HepG2 (cell line): ENCODE measurements at regions not wholly inside any gene's neighbourhood (a gene's known extent, or its start where the extent isn't known, plus 50 kb on each side); places are given as distances from the start of the nearest gene placed in this dataset.

Experiments used
- ATAC-seq: fragments of 200-7000 bp; cut with Tn5 transposase; 3 replicates; pipeline ENCODE4 v1.9.1; 2020; ENCODE audit warnings: mild to moderate bottlenecking, moderate library complexity
- BruUV-seq: library from RNA; stranded (reverse); fragments of 400-500 nt; replicated peaks from 2 replicates; lab custom pipeline; 2021; lab: Mats Ljungman, UMichigan
- CTCF ChIA-PET: fragments of 300-600 bp; formaldehyde crosslinking; extraction: SDS; loops from one replicate; lab custom pipeline; 2021; ENCODE audit warnings: low total read pairs, inconsistent platforms, low intra/inter-chr PET ratio; lab: Yijun Ruan, JAX
- POLR2A ChIA-PET: fragments of 350-600 bp; sonication (Branson Sonifier 250); formaldehyde crosslinking; loops from one replicate; lab custom pipeline; 2020; ENCODE audit warnings: antibody characterized with exemption, inconsistent platforms; lab: Yijun Ruan, JAX
- DNase-seq: peaks from one replicate; pipeline ENCODE4 v3.0.0-alpha.2; 2015; ENCODE audit warnings: low spot score
- FAIRE-seq: peaks from 3 replicates; lab custom pipeline; 2011; peaks lifted over from hg19 to GRCh38; lab: Jason Lieb, UNC
- H2AFZ ChIP-seq: one replicate; pipeline ENCODE4 v1.6.1; 2011; ENCODE audit warnings: low read length, inconsistent platforms
- H3K27ac ChIP-seq: fragments of 300-600 bp; 3 replicates; pipeline ENCODE4 v1.8.0; 2011; ENCODE audit warnings: mixed run types, mild to moderate bottlenecking, mixed read lengths, low read length, inconsistent platforms; ENCODE audit not compliant: insufficient read depth; ENCODE audit errors: extremely low read length
- H3K27me3 ChIP-seq, 2 experiments: fragments of 200-600 bp in 1 of 2; 2 replicates in 1 of 2; 3 replicates in 1 of 2; pipeline versions ENCODE4 v1.6.0 to v1.8.0; 2011; ENCODE audit warnings: low read length in 2 of 2, mild to moderate bottlenecking in 2 of 2, moderate library complexity in 2 of 2, inconsistent platforms in 1 of 2; ENCODE audit not compliant: insufficient read depth in 2 of 2, control insufficient read depth in 1 of 2
- H3K36me3 ChIP-seq, 2 experiments: fragments of 200-600 bp in 1 of 2; replicated peaks in 1 of 2; 2 replicates in 1 of 2; 3 replicates in 1 of 2; pipeline versions ENCODE4 v1.5.1 to v1.8.0; 2011; ENCODE audit warnings: low read length in 2 of 2, inconsistent platforms in 1 of 2; ENCODE audit not compliant: insufficient read depth in 2 of 2, control insufficient read depth in 1 of 2
- H3K4me1 ChIP-seq: 2 replicates; pipeline ENCODE4 v1.5.1; 2012; ENCODE audit warnings: low read length, inconsistent platforms; ENCODE audit not compliant: insufficient read depth
- H3K4me2 ChIP-seq: 2 replicates; pipeline ENCODE4 v1.6.0; 2011; ENCODE audit warnings: low read depth, low read length, inconsistent platforms
- H3K4me3 ChIP-seq, 3 experiments: fragments of 200-600 bp in 1 of 3; sonication (generic), shearing (Covaris generic) in 1 of 3; replicated peaks in 1 of 3; 2 replicates each; pipeline ENCODE4 v1.5.1; 2011 to 2016; ENCODE audit warnings: low read length in 3 of 3, inconsistent platforms in 2 of 3, low read depth in 2 of 3, mild to moderate bottlenecking in 2 of 3, control low read depth in 1 of 3, mixed read lengths in 1 of 3; ENCODE audit not compliant: insufficient read depth in 1 of 3
- H3K79me2 ChIP-seq: one replicate; pipeline ENCODE4 v1.6.1; 2011; ENCODE audit warnings: low read length, inconsistent platforms; ENCODE audit not compliant: insufficient read depth
- H3K9ac ChIP-seq: 2 replicates; pipeline ENCODE4 v1.6.0; 2011; ENCODE audit warnings: mild to moderate bottlenecking, low read depth, low read length, inconsistent platforms; ENCODE audit not compliant: insufficient read depth
- H3K9me3 ChIP-seq: 2 replicates; pipeline ENCODE4 v1.5.1; 2012; ENCODE audit warnings: mild to moderate bottlenecking, low read length
- H4K20me1 ChIP-seq: 2 replicates; pipeline ENCODE4 v1.6.0; 2011; ENCODE audit warnings: inconsistent platforms, mild to moderate bottlenecking, low read length, moderate library complexity; ENCODE audit not compliant: insufficient read depth
- CHD2 ChIP-seq: IDR thresholded peaks from 2 replicates; pipeline ENCODE4 v1.6.1; 2011; ENCODE audit warnings: low read depth, low read length, improper control_type of control experiment
- HDAC6 ChIP-seq: fragments of 200-600 bp; sonication (generic); IDR thresholded peaks from 2 replicates; pipeline ENCODE4 v1.7.0; 2017; ENCODE audit warnings: mild to moderate bottlenecking, antibody characterized with exemption, low read length, low read depth
- MEF2D ChIP-seq: sonication (generic); formaldehyde crosslinking; IDR thresholded peaks from 2 replicates; pipeline ENCODE4 v1.5.1; 2020; ENCODE audit warnings: mild to moderate bottlenecking, missing genetic modification reagents
- PHF21A ChIP-seq: sonication (generic); formaldehyde crosslinking; IDR thresholded peaks from 2 replicates; pipeline ENCODE4 v1.5.0; 2020; ENCODE audit warnings: mild to moderate bottlenecking, missing genetic modification reagents
- TCF7 ChIP-seq: sonication (generic); IDR thresholded peaks from 2 replicates; pipeline ENCODE4 v1.6.1; 2016; ENCODE audit warnings: antibody characterized with exemption, low read depth
- ZBTB42 ChIP-seq: sonication (generic); formaldehyde crosslinking; IDR thresholded peaks from 2 replicates; pipeline ENCODE4 v1.5.0; 2020; ENCODE audit warnings: mild to moderate bottlenecking, missing genetic modification reagents
- ZC3H4 ChIP-seq: sonication (generic); formaldehyde crosslinking; IDR thresholded peaks from 2 replicates; pipeline ENCODE4 v1.4.0; 2020; ENCODE audit warnings: missing genetic modification reagents, borderline replicate concordance
- ZNF282 ChIP-seq: fragments of 450-650 bp; IDR thresholded peaks from 2 replicates; pipeline ENCODE4 v1.6.1; 2018; ENCODE audit not compliant: partially characterized antibody
- ZNF510 ChIP-seq: sonication (generic); formaldehyde crosslinking; IDR thresholded peaks from 2 replicates; pipeline ENCODE4 v1.4.0; 2020; ENCODE audit warnings: low read depth, mild to moderate bottlenecking, missing genetic modification reagents
- ZNF549 ChIP-seq: sonication (generic); formaldehyde crosslinking; IDR thresholded peaks from 2 replicates; pipeline ENCODE4 v1.5.0; 2020; ENCODE audit warnings: missing genetic modification reagents
- ZNF777 ChIP-seq: sonication (generic); formaldehyde crosslinking; IDR thresholded peaks from 2 replicates; pipeline ENCODE4 v1.4.0; 2020; ENCODE audit warnings: missing genetic modification reagents
- WGBS: methylation state at CpG from one replicate; pipeline ENCODE4 v1.1.6; 2017; ENCODE audit warnings: low lambda C conversion rate; 5-methylcytosine and 5-hydroxymethylcytosine counted together
- in situ Hi-C: cut with HindIII; loops from 2 replicates; pipeline ENCODE4 v1.10.0; 2017; ENCODE audit warnings: low pct_unique_long_range_greater_than_20kb; ENCODE audit not compliant: extremely low pct_ligation_motif_present
- intact Hi-C: fragments of 100-400 bp; cut with micrococcal nuclease; formaldehyde crosslinking; loops from one replicate; pipeline ENCODE4 v1.10.0; 2022; ENCODE audit not compliant: unreplicated experiment
- TF ChIP-seq, protein P1 (sequence below): sonication (generic); formaldehyde crosslinking; IDR thresholded peaks from 2 replicates; pipeline ENCODE4 v1.9.0; 2021; ENCODE audit warnings: missing genetic modification reagents, borderline replicate concordance
- TF ChIP-seq, protein P2 (sequence below): sonication (generic); formaldehyde crosslinking; IDR thresholded peaks from 2 replicates; pipeline ENCODE4 v1.8.0; 2022; ENCODE audit warnings: mild to moderate bottlenecking, missing genetic modification reagents, moderate library complexity
- TF ChIP-seq, protein P3 (sequence below): sonication (generic); formaldehyde crosslinking; IDR thresholded peaks from 2 replicates; pipeline ENCODE4 v1.4.0; 2020; ENCODE audit warnings: missing genetic modification reagents, borderline replicate concordance
- TF ChIP-seq, protein P4 (sequence below): sonication (generic); formaldehyde crosslinking; IDR thresholded peaks from 2 replicates; pipeline ENCODE4 v1.4.0; 2020; ENCODE audit warnings: missing genetic modification reagents
- TF ChIP-seq, protein P5 (sequence below), 2 experiments: sonication (generic) in 1 of 2; formaldehyde crosslinking in 1 of 2; IDR thresholded peaks; 2 replicates each; pipeline versions ENCODE4 v1.4.0 to v1.6.1; 2018 to 2020; ENCODE audit warnings: missing genetic modification reagents in 2 of 2, borderline replicate concordance in 1 of 2, low read depth in 1 of 2, mild to moderate bottlenecking in 1 of 2, missing biosample characterization in 1 of 2
- TF ChIP-seq, protein P6 (sequence below): sonication (generic); formaldehyde crosslinking; IDR thresholded peaks from 2 replicates; pipeline ENCODE4 v1.4.0; 2020; ENCODE audit warnings: mild to moderate bottlenecking, missing genetic modification reagents

DNA sequence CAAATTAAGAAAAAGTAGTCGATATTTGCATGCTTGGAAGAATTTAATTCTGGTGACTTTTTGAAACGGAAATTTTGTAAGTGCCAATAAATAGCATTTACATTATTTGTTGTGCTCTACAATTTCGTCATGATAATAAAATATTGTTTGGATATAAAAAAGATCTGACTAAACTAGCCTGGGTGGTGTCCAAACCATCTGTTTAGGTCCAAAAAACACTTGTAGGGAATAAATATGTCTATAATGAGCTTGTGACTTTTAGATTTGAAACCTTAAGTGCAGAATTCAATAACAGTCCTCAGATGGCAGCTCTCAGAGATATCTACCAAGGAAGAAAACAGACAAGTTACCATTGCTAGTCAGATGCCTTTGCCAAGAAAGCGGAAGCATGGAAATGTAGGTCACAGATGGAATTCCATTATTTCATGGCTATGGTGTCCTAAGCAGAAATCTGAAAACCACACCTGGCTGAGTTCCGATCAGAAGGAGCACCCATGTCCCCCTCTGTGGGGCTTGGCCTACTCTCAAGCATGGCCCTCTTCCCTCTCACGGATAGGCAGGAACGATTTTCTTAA, 731.1 kb downstream of the RNF144A start:
- no peaks in the 10 kb centered on the region for H4K20me1 ChIP-seq
- no peaks in the 10 kb centered on the region for H3K4me1 ChIP-seq
- no TSS peak for BruUV-seq
- H3K36me3 ChIP-seq, result no peaks in the 10 kb centered on the region
- WGBS, result 14% methylated on average over 7 of the region's 7 CpGs
- no peaks in the 10 kb centered on the region for H3K79me2 ChIP-seq
- no peak overlapping the region for H3K4me3 ChIP-seq
- H3K27me3 ChIP-seq, result no peaks in the 10 kb centered on the region
- CTCF ChIA-PET, result no interaction called here
- no peak overlapping the region for H3K9ac ChIP-seq
- no peak overlapping the region for H3K4me2 ChIP-seq
- ATAC-seq (no peak), DNase-seq (no peak), FAIRE-seq (no peak)
- in situ Hi-C loops (no loop called here), intact Hi-C loops (no loop called here)
- POLR2A ChIA-PET, result no interaction called here
- no peak overlapping the region for H2AFZ ChIP-seq
- H3K27ac ChIP-seq, result no peak overlapping the region
- H3K9me3 ChIP-seq, result peaks cover 8% of the 10 kb centered on the region; the same call in 1 of the 2 replicates
- TF ChIP-seq CHD2 (no peak), ZNF282 (no peak), MEF2D (CRISPR knock-in tag) (no peak), TCF7 (no peak), ZNF777 (CRISPR knock-in tag) (no peak), ZBTB42 (no peak), ZC3H4 (no peak), ZNF510 (no peak), ZNF549 (CRISPR knock-in tag) (no peak), HDAC6 (no peak), PHF21A (no peak)
- TF ChIP-seq, protein P1, sequence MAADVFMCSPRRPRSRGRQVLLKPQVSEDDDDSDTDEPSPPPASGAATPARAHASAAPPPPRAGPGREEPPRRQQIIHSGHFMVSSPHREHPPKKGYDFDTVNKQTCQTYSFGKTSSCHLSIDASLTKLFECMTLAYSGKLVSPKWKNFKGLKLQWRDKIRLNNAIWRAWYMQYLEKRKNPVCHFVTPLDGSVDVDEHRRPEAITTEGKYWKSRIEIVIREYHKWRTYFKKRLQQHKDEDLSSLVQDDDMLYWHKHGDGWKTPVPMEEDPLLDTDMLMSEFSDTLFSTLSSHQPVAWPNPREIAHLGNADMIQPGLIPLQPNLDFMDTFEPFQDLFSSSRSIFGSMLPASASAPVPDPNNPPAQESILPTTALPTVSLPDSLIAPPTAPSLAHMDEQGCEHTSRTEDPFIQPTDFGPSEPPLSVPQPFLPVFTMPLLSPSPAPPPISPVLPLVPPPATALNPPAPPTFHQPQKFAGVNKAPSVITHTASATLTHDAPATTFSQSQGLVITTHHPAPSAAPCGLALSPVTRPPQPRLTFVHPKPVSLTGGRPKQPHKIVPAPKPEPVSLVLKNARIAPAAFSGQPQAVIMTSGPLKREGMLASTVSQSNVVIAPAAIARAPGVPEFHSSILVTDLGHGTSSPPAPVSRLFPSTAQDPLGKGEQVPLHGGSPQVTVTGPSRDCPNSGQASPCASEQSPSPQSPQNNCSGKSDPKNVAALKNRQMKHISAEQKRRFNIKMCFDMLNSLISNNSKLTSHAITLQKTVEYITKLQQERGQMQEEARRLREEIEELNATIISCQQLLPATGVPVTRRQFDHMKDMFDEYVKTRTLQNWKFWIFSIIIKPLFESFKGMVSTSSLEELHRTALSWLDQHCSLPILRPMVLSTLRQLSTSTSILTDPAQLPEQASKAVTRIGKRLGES (CRISPR knock-in tag), result no peak
- TF ChIP-seq, protein P2, sequence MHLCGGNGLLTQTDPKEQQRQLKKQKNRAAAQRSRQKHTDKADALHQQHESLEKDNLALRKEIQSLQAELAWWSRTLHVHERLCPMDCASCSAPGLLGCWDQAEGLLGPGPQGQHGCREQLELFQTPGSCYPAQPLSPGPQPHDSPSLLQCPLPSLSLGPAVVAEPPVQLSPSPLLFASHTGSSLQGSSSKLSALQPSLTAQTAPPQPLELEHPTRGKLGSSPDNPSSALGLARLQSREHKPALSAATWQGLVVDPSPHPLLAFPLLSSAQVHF (CRISPR knock-in tag), result no peak
- TF ChIP-seq, protein P3, sequence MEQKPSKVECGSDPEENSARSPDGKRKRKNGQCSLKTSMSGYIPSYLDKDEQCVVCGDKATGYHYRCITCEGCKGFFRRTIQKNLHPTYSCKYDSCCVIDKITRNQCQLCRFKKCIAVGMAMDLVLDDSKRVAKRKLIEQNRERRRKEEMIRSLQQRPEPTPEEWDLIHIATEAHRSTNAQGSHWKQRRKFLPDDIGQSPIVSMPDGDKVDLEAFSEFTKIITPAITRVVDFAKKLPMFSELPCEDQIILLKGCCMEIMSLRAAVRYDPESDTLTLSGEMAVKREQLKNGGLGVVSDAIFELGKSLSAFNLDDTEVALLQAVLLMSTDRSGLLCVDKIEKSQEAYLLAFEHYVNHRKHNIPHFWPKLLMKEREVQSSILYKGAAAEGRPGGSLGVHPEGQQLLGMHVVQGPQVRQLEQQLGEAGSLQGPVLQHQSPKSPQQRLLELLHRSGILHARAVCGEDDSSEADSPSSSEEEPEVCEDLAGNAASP (CRISPR knock-in tag), result no peak
- TF ChIP-seq, protein P4, sequence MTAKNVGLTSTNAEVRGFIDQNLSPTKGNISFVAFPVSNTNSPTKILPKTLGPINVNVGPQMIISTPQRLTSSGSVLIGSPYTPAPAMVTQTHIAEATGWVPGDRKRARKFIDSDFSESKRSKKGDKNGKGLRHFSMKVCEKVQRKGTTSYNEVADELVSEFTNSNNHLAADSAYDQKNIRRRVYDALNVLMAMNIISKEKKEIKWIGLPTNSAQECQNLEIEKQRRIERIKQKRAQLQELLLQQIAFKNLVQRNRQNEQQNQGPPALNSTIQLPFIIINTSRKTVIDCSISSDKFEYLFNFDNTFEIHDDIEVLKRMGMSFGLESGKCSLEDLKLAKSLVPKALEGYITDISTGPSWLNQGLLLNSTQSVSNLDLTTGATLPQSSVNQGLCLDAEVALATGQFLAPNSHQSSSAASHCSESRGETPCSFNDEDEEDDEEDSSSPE (CRISPR knock-in tag), result no peak
- TF ChIP-seq, protein P5, sequence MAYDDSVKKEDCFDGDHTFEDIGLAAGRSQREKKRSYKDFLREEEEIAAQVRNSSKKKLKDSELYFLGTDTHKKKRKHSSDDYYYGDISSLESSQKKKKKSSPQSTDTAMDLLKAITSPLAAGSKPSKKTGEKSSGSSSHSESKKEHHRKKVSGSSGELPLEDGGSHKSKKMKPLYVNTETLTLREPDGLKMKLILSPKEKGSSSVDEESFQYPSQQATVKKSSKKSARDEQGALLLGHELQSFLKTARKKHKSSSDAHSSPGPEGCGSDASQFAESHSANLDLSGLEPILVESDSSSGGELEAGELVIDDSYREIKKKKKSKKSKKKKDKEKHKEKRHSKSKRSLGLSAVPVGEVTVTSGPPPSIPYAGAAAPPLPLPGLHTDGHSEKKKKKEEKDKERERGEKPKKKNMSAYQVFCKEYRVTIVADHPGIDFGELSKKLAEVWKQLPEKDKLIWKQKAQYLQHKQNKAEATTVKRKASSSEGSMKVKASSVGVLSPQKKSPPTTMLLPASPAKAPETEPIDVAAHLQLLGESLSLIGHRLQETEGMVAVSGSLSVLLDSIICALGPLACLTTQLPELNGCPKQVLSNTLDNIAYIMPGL (CRISPR knock-in tag; IDR thresholded peaks at IDR 0.05; ENCODE audit: borderline replicate concordance in 1 of 2, low read depth in 1 of 2), result no peak
- TF ChIP-seq, protein P6, sequence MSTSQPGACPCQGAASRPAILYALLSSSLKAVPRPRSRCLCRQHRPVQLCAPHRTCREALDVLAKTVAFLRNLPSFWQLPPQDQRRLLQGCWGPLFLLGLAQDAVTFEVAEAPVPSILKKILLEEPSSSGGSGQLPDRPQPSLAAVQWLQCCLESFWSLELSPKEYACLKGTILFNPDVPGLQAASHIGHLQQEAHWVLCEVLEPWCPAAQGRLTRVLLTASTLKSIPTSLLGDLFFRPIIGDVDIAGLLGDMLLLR (CRISPR knock-in tag), result no peak
